HS-27A (cell line): ENCODE measurements at regions not wholly inside any gene's neighbourhood (a gene's known extent, or its start where the extent isn't known, plus 50 kb on each side); places are given as distances from the start of the nearest gene placed in this dataset.

Experiments
- DNase-seq: peaks from one replicate; pipeline ENCODE4 v3.0.0-alpha.2; 2012; ENCODE audit warnings: low read depth, missing footprints

DNA sequence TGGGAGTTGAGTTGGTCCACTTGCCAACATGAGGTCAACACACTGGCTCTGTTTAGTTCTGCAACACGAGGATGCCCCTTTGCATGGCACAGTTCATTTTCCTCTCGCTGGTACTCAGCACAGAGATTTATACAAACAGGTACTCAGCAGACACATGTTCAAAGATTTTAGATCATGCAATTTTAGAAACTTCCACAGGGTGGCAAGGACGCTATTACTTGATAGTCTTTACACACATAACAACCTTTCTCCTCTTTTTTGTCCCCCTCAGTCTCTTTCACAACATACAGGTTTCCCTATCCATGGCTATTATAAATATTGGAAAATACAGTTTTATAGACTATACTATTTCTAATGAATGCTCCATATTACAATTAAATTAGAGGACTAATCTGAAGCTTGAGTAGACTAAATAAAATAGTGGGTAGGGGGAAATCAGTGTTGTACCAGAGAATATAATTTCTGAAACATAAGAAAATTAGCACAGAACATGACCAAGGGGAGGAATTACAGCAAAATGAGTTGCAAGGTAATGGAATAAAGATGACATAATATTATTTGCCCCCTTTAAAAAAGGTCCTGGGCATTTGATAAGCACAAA is 331.8 kb upstream of the BTBD3 start:
- DNase-seq = no peak

DNA sequence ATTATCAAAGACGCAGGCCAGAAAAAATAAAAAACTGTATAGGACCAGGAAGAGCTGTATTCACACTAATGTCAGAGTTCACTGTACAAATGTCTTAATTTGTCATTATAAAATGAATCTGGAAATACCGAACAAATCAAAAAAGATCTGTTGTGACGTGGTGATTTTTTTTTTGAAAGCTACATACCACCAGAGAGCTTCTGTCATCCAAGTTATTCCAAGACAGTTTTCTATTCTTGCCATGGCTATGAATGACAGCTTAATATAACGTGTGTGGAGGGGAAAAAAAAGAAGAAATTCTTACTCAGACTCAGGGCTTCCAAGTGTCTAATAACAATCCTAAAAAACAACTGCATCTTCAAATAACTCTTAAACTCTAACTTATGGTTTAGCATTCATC is 328.8 kb upstream of the BTBD3 start:
- DNase-seq = no peak

DNA sequence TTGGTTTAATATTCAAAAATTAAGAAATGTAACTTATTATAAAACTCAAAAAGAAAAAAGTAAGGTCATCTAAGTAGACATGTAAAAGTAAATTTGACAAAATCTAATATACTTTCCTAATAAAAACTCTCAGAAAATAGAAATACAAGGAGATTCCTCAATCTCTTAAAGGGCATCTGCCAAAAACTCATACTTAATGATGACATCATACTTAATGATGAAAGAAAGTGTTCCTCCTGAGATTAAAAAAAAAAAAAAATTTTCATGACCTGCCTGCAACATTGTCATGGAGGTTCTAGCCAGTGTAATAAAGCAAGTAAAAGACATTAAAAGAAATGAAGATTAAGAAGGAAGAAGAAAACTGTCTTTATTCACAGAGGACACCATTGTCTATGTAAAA is 325.7 kb upstream of the BTBD3 start:
- no peak for DNase-seq

DNA sequence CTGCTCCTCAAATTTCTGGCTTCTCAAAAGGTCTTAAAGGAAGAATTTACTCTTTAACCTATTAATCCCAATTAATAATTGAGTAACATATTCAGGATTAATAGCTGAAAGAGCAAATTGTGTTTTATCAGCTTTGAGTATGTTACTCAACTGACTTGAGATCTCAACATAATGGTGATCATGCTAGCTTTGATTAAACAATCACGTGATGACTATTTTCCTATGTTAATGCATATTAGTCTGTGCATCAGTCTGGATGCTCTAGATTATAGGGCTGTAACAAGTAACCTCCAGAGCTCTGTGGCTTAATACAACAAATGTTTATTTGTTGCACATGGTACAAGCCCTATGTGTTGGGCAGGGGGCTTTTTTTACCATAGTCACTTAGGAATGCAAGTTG is 313.4 kb upstream of the BTBD3 start:
- no peak for DNase-seq

DNA sequence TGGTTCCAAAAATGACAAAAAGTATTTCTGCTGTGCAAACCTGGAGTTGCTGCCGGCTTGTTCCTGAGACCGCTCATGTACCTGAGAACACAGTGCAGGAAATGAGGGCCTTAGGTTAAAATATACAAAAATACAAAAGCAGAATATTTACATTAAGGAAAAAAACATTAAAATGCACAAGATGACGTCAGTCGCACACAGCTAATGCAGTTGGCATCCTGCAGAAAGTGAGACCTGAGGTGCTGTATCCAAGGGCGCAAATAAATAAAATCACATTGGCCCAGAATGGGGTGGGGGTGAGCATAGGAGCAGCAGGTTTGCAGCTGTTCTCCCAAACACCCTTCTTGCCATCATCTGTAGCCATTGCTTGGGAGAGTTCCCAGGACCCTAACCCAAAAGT is 310.6 kb upstream of the BTBD3 start:
- DNase-seq = no peak

DNA sequence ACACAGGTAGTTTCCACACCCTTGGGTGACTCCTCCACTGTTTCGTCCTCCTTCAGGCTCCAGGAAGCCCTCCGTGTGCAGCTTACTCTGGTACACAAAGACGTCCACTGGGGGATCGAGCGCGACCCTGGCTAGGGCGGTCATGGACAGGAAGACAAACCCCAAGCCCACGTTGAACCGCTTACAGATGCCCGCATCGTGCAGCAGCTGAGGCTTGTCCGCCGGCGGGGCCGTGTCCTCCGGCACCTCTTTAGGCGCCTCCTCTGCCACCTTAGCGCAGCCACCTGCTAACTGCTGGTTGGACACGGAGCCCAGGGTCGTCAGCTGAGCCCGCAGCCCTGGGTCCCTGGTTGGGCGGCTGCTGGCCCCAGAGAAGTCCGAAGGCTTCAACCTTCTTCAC is 309.0 kb upstream of the BTBD3 start:
- DNase-seq = no peak

DNA sequence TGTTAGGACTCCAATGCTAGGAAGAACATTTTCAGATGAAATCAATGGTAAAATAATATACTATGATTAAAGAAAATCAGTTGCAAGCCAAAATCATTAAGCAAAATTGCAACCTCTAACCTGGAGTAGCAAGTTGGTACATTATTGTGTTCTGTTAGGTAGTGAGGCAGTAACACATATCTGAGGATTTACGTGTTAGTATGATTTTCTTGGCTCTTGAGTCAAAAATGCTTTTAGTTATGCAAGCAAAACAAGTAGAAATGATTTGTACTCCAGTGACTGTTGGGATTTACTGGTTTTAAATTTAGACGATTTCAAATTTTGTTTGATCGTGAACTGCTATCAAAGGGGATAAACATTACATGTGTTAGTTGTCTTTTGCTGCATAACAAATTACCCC is 293.0 kb upstream of the BTBD3 start:
- DNase-seq = no peak

DNA sequence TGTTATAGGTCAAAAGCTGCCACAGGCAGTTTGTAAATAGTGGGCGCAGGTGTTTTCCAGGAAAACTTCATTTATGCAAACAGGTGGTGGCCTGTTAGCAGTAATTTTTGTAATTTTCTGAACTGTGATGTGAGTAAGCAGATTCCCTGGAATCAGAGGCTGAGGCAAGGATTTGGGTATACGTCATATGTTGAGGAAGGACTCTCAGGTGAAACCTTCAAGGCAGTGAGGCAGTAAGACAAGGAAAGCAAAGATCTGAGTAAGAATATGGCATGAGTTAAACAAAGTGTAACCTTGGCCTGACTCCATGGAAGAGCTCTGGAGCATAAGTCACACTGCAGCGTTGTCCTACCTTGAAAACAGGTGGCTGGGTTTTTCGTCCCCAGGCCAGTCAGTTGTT is 291.1 kb upstream of the BTBD3 start:
- no peak for DNase-seq

DNA sequence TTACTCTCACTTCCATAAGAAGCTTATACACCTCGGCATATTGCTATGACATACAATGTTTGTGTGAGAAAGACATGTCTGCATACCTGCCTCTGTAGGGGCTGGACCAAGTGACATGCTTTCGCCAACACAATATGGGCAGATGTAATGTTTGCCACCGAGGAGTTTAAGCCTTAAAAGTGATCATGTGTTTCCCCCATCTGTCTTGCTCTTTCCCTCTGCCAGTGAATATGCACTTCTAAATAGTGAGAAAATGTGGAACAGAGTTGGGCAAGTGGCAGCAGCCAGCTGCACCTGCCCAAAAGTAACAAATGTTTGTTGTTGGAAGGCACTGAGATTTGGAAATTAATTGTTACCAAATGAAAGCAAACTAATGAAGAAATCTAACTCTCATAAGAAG is 274.8 kb upstream of the BTBD3 start:
- DNase-seq = no peak

DNA sequence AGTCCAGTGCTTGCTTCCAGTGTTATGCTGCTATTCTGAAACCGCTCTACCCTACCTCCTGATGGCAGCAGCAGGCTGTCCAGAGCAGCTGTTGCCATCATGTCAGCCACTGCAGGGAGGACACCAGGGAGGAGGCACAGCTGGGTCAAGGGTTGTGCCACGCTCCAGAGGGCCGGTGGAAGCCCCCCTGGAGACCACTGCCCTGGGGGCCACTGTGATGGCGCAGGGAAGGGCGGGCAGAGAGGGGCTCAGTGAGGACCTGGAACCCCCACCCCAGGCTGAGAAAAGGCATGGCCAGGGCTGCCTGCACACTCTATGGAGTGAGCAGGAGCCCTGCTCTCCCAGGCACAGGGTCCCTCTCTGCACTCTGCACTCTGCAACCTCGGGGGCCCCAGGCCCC is 271.3 kb upstream of the BTBD3 start:
- no peak for DNase-seq

DNA sequence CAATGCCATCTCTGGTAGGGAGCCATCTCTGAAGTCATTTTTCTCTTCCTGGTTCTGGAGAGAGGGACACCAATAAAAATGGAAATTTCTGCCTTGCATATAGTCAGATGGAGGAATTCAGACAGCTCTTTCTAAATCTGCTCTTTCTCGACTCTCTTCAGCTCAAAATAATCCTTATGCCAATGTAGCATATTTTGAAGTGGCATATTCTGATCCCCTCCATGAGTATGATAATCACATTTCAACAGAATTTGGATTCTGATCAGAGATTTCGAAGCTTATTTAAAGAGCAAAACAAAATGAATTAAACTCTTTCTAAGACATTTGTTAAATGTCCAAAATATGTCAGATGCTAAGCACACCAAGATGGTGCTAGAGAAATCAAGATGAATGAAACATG is 267.1 kb upstream of the BTBD3 start:
- DNase-seq = no peak

DNA sequence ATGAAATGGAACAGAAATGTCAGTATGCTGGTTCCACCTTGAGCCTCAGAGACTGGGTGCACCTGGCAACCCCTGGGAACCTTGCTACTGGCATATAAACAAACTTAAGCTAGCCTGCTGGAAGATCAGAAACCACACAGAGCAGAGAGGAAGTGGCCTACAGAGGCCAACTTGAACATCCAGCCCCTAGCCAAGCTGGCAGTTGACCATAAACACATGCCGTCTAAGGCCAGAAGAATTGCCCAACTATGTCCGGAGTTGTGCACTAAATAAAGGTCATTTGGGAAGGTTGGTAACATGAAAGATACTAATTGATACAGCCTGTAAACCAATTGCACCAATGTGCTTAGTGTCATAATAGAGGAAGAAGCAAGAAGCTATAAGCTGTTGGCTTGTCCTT is 266.6 kb upstream of the BTBD3 start:
- DNase-seq = no peak

DNA sequence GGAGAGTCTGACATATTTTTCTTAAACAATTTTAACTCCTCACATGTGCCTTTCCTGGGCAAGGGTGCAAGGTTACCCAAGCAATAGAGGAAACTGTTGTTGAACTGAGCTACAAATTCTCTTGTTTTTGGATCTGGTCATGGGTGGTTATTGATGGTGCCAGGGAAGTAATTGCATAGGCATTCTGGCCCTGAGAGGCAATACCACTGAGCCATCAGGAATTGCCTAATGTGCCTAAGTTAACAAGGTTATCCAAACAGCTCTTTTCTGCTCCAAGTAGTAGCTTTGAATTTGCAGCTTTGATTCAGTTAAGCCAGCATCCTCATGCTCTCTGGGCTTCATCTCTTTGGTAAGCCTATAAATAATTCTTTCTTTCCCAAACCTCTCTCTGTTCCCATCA is 266.0 kb upstream of the BTBD3 start:
- DNase-seq = no peak

DNA sequence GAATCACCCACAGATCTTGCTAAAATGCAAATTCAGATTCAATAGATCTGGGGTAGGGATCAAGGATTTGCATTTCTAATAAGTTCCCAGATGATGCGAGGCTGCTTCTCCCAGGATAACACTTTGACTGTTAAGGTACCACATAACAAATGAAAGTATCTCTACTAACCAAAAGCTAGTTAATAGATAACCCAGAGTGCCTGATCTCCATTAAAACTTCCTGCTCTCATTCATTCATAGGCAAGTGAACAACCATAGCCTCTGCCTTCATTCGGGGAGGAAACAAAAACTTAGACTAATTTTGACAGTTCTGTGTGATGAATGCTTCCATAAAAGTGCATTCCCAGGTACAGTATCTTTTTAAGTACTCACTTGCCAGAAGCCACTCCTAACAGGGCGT is 265.6 kb upstream of the BTBD3 start:
- no peak for DNase-seq

DNA sequence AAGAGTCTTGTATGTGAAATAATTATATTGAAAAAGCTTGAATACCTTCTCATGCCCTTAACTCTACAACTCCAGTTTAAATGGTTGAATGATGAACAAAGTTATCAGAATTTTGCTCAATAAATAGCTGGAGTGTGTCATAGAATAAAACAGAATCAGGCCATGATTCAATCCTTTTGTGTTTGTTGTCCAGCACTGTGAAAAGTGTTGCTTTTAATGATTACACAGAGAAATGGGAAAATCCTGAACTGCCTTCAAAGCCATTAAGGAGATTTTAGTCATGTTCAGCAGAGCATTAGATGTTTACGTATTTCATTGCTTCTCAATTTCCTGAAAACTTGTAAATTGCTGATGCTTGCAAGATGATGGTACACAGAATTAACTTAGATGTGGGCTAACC is 262.9 kb upstream of the BTBD3 start:
- no peak for DNase-seq

DNA sequence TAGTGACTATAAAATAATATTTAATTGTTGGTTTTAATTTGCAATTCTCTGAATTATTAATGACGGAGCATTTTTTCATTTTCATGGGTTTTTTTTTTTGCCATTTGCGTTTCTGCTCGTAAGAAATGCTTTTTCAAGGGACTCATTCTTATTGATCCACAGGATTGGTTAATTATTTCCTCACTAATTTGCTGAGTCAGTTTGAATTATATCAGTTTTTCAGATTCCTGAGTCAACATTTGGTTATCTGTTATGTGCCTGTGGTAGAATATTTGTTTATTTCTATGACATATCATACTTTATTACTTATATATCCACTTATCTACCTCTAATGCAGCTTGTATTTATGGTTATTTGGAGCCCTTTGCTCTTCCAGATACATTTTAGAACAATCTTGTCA is 257.0 kb upstream of the BTBD3 start:
- DNase-seq = no peak

DNA sequence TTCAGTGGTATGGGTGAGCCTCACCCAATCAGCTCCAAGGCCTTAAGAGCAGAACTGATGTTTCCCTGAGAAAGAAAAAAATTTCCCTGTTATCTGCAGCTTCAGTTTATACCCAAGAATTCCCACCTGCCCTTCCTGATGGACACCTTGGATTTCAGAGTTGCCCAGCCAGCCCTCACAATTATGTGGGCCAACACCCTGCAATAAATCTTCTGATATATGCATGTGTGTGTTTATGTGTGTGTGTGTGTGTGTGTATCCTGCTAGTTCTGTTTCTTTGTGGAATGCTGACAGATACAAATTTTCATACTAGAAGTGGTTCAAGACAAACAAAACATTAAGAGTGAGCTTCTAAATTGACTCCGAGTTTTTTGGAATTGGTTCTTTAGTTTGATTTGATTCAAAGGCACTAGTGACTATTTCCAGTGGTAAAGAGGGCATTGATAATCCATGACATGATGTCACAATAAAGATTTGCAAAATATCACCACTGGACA is 246.6 kb upstream of the BTBD3 start:
- DNase-seq = no peak

DNA sequence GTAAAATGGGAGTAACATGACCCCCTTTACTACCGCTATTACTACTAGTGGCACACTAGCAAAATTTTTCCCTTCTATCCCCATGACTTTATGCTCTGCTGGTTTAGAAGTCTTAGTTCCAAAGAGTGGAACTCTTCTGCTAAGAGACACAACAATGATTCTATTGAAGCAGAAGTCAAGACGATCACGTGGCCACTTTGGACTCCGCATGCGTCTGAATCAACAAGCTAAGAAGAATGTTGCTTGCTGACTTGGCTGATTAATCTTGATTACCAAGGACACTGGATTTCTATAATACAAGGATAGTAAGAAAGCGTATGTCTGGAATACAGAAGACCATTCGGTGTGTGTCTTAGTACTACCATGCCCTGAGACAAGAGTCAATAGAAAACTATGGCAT is 244.7 kb upstream of the BTBD3 start:
- no peak for DNase-seq

DNA sequence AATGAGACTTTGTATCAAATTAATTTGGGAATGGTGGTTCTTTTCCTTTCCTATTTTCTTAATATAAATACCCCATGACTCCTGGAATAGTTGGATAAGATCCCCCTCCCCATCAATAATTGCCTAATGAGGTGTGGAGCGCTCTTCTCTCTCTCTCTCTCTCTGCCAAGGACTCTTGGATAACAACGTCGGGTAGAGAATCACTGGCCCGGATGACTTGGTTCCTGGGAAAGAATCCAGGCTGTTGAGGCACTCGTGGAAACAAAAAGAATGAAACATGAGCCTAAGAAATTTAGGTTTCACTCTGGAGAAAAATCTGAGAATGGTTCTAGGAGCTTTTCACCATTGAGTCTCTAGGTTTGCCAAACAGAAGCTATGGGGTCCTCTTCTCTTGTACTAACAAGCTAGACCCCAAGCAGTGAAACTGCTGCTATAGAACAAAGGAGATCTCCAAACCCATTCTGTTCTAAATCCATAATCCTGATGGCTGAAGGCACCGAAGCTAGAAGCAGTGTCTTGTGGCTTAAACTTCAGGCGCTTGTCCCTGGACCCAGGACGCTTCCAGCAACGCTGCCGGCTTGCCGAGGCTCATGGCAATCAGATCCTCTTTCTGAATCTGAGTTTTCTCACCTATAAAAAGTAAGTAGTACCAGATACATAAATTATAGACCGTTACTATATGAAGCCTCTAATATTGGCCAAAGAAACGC is 241.6 kb upstream of the BTBD3 start:
- DNase-seq = no peak

DNA sequence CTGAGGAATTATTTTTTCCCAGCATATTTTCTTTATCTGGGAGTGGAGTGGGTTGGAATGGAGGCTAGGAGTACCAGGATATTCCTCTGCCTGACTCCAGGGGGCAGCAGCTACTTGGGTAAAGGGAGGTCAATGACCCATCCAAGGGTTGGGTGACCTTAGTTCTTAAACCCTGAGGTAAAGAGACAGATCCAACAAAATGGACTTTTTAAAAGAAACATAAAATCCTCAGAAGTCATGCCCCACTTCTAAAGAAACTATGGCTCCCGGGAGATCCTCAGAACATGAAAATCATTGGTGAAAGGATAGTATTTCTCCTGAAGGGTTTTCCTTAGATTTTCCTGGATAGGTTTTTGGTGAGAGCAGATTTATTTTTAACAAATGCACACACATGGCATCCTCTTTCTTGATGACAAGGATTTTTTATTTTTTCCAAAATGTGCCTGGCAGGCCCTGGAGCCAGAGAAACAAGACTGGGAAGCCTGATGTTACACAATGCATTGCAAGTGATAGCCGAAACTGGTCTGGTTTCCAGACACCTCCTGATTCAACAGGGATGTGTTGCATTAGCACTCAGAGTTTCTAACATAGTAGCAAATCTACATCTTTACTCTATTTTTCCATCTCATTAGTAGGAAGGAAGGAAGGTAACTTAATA is 240.9 kb upstream of the BTBD3 start:
- DNase-seq = no peak

DNA sequence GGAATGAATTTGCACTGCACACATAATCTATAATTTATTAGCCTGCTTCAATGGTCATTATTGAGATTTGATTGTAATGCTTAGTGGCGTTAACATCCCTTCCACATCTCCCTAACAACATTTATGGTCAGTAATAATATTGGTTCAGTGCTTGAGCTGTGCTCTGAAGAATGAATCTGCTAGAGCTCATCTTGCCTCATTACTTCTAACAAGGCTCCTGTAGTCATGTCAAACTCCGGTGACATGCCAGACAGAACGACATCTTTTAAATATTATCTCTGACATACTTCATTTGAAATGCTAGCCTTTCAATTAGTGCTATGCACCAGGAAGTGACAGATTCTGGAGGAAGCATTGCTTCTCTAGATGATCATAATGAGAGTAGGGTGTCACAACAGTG is 240.3 kb upstream of the BTBD3 start:
- DNase-seq = no peak

DNA sequence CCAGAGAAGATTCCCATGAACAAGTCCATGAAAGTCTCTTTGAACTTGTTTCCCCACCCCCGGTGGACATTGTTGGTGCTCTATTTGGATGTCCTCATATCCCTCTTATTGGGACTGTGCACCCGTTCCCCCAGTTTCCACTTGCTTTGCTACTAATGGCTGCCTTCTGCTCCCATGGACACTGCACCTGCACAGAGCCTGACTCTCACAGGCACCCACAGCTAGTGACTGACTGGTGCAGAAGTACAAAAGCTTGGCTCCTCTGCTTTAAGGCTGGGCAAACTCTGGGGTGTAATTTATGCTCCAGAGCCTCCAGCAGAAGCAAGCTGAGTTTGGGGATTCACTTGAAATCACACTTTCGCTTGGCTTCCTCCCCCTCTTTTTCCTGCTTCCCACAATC is 239.9 kb upstream of the BTBD3 start:
- DNase-seq = no peak

DNA sequence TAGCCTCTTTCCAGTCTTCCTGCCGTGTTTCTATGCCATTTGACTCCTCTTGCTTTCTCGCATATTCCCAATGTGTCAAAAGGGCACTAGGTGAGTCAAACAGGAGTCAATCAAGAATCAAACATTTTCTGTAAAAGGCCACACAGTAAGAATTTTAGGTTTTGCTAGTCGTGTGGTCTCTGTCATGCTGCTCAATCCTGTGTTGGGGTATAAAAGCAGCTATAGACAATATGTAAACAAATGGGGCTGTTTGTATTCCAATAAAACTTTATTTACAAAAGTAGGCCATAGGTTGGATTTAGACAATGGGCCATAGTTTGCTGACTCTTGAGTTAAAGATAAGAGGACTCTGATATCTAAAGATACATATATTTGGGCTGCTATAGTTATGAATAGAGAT is 235.4 kb upstream of the BTBD3 start:
- DNase-seq = no peak

DNA sequence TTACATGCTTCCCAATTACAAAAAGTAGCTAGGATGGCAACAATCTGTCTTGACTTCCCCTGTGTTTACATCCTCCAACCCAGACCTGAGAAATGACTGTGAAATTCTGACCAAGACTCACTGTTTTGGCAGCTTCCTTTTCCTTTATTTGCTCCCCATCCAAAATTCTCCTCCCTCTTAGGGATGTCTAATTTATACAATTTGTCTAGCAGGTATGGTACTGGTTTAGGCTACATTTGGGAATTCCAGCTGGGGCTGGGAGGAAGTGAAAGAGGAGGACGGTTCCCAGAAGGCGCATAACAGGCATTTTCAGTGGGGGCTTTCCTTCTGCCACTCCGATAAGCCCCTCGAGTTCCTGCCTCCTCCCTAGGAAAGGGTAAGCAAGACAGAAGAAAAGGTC is 231.5 kb upstream of the BTBD3 start:
- DNase-seq = no peak
